ENCODE measurements at regions not wholly inside any gene's neighbourhood (a gene's known extent, or its start where the extent isn't known, plus 50 kb on each side); places are given as distances from the start of the nearest gene placed in this dataset.

DNA sequence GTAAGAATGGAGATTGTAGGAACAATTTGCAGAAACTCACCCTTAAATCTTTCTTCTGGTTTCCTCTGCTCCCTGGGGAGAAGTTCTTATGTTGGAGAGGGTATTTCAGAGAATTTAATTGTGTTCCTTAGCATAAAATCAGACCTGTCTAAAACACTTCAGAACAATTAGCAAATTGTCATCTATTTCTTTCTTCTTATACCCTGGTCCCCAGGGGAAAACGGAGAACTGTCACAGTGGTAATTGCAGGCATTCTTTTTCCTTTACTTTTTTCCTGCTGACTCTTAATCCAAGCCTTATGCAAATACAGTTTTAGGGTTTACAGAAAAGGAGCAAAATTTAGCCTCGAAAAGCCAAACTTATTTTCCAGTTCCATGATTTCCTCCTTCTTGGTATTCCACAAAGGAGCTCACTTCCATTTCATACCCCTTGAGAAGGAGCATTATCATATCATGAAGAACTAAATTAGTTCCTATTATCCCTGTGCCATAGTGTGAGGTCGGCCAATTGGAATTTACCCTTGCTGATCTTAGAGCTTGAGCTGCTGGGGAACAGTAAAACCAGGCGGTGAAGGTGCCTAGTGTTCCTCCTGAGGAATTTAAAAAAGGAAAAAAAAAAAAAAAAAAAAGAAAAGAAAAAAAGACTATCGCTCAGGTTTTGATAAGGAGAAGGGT, 173.8 kb downstream of the IL15 start:
- TF ChIP-seq EZH2phosphoT487 (IDR thresholded peaks at IDR 0.05; ENCODE audit: low read length) (no peak), EZH2 (optimal IDR thresholded peaks at IDR 0.05; ENCODE audit: low read depth, low read length) (no peak)
- TF ChIP-seq, protein P1, sequence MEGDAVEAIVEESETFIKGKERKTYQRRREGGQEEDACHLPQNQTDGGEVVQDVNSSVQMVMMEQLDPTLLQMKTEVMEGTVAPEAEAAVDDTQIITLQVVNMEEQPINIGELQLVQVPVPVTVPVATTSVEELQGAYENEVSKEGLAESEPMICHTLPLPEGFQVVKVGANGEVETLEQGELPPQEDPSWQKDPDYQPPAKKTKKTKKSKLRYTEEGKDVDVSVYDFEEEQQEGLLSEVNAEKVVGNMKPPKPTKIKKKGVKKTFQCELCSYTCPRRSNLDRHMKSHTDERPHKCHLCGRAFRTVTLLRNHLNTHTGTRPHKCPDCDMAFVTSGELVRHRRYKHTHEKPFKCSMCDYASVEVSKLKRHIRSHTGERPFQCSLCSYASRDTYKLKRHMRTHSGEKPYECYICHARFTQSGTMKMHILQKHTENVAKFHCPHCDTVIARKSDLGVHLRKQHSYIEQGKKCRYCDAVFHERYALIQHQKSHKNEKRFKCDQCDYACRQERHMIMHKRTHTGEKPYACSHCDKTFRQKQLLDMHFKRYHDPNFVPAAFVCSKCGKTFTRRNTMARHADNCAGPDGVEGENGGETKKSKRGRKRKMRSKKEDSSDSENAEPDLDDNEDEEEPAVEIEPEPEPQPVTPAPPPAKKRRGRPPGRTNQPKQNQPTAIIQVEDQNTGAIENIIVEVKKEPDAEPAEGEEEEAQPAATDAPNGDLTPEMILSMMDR (IDR thresholded peaks at IDR 0.05; ENCODE audit: low read length): no peak

Data from MM.1S (cell line).